Superior temporal gyrus (tissue), 1 donor: ENCODE measurements at regions not wholly inside any gene's neighbourhood (a gene's known extent, or its start where the extent isn't known, plus 50 kb on each side); places are given as distances from the start of the nearest gene placed in this dataset.
A peak's percentile ranks its signal among the peaks of the same experiment; 100 is the strongest.

Experiments
- DNase-seq: peaks from one replicate; pipeline ENCODE4 v3.0.0-alpha.2; 2016; ENCODE audit errors: extremely low spot score

DNA sequence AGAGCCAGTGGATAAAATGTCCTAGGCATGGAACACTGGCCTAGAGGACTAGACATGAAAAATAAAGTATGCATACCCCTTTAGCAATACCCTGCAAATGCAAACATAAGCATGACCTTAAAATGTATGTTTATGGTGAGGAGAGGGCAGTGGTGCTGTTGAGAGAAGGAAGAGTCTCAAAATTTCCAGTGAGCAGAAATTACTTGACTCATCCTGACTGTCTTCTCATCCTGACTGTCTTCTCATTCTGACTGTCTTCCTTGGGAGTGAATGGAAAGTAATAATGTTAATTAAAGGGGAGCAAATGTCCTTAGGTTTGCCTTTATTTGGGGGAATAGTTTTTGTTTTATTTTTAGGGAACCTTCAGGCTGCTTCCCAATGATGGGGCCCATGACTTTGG lies 121.5 kb upstream of the GALNT15 start:
- no peak for DNase-seq

DNA sequence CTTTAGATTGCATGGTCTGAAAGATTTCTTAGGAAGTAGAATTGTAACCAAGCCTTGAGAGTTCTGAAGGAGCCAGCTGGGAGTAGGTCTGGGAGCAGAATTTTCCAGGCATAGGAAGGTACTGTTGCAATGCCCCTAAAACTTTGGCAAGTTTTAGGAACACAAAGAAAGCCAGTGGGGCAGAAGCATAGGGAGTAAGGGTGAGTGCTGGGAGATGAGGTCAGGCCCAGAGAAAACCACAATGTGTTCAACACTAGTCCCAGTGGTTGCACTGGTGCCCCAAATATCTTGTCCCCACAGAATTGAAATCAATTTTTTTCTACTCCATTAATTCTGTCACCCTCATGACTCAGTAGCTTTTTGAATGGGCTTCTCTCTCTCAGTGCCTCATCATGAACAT lies 120.7 kb upstream of the GALNT15 start:
- no peak for DNase-seq

GRCh38 chr3:16055606-16056211 lies 118.8 kb upstream of the GALNT15 start:
- no peak for DNase-seq

DNA sequence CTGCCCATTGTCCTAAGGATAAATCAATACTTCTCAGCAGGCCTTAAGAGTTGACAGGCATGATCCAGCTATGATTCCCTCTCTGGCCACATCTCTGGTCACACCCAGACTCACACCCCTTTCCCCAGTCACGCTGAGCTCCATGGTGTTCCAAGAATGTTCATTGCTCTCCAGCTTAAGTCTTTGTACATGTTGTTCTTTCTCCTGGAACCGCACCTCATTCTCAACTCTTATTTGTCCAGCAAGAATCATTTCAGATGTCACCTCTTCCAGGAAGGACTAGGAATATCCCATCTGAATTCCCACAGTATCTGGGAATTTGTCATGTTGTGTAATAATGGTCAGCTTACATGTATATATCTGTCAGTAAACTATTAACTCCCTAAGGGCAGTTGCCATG lies 118.3 kb upstream of the GALNT15 start:
- no peak for DNase-seq

- DNase-seq = no peak
Observed at GRCh38 chr3:16058521-16058920, 116.0 kb upstream of the GALNT15 start.

DNA sequence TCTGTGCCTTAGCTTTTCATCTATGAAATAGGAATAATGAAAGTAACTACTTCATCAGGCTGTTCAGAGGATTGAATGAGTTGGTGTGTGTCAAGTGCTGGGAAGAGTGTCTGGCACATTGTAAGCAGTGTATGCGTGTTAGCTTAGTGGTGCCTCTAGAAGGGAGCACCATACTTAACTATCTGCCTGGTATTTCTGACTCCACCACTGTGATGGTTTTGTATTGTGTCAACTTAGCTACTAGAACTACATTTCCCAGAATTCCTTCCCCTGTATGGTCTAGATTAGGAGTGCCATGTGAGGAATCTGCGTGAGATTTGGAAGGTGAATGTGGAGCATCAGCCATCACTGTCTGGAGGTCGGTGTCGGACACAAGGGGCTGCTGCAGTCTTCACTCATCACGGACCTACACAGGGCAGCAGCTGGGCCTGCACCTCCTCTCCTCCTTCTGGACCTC lies 115.4 kb upstream of the GALNT15 start:
- peak; percentile 29 for DNase-seq

DNA sequence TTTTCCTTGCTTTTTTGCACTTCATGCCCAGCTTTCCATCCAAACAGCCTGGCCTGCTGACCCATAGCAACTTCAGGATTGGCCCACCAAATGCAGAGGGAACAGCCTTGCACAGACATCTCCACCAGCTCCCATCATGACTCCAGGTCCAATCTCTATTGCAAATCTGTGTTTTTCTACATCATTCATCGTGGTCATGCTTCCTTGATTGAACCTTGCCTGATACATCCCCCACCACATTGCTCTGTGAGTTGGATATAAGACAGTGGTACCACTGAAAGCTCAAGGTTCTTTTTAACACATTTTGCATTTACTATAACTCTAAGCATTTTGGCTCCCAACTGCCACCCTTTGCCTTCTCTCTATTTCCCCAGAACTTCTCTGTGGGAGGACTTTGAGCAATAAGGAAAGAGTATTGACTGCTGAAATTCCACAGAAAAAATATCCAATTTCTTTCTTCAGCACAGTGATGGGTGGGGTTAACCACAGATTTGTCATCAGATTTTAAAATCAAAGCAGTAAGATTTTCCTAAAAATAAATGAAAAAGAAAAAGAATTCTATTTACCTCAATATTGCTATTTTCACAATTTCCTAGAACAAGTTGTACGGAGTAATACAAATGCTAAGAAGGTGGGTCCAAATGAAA lies 114.6 kb upstream of the GALNT15 start:
- DNase-seq = no peak

DNA sequence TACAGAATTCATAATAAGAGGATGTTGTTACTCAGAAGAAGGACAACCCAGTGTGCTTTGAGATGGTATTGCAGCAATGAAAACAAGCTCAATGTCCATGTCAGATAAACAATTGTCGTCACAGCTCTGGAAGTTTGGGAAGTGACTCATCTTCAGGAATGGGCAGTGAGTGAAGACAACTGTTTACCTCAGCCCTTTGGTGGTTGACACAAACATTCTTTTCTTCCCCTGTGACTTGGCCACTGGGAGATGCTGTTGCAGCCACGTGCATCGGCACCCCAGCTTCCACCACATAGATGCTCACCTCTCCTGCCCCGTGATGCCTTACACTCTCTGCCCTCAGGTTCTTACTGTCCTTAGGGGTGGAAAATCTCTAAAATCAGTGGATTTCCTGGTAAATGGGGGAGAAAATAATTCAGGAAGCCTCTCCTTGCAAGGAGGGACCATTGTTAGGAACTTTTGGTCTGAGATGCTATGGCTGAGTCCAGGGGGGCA lies 114.1 kb upstream of the GALNT15 start:
- peak; percentile 64 for DNase-seq

- peak; percentile 56 for DNase-seq
Observed at GRCh38 chr3:16060945-16061344, 113.5 kb upstream of the GALNT15 start.

DNA sequence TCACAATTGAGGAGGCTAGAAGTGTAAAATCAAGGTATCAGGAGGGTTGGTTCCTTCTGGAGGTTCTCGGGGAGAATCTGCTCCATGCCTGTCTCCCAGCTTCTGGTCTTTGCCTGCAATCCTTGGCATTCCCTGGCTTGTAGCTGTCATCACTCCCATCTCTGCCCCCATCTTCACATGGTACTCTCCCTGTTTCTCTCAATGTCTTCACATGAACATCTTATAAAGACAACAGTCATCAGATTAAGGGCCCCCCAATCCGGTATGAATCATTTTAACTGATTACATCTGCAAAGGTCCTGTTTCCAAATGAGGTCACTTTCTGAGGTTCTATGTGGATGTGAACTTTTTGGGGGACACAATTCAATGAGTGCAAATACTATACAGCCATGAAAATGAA lies 113.0 kb upstream of the GALNT15 start:
- no peak for DNase-seq

DNA sequence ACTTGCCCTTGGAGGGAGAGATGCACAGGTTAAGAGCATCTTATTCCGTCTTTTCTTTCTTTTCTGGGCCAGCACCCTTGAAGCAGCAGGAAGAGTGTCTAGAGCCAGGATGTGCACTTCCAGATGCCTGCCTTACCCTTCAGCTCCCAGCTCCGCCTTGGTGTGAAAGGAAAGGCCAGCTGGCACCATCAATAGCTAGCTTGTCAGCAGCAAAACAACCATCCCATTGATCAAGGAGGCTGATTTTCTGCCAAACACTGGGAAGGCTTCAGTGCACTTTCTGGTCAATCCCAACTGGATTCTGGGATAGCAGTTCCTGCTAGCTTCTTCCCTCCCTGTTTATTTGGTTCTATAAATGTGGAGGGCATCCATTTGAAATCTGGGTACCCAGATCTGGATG lies 110.9 kb upstream of the GALNT15 start:
- DNase-seq = peak; percentile 98

GRCh38 chr3:16064642-16065414 lies 109.7 kb upstream of the GALNT15 start:
- DNase-seq = peak; percentile 96

DNA sequence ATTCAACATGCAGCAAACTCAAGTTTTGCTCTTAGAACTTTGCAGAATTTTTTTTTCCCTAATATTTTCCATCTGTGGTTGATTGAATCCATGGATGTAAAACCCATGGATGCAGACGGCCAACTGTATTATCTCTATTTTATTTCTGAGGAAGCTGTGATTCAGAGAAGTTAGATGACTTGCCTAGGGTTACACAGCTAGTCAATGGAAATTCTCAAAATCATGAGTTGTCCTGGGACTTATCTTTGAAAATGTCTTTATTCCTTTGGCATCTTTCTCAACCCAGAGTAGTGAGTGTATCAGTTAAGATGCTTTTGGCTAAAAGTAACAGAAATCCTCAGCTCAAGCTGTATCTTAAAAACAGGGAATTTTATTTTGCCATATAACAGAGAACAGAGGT lies 107.9 kb upstream of the GALNT15 start:
- no peak for DNase-seq

DNA sequence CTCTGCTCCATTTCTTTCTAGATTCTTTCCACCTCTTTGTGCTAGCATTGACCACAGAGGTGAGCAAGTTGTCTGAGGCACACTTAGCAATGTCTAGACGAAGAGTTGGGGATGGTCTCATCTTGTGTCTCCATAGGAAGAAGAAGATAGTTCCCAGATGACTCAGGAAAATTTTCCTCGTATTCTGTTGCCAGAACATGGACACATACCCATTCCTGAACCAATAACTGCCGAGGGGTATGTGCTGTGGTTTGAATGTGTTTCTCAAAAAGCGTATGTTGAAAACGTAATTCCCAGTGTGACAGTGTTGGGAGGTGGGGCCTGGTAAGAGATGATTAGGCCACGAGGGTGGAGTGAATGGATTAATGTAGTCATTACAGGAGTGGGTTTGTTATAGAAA lies 107.5 kb upstream of the GALNT15 start:
- no peak for DNase-seq

DNA sequence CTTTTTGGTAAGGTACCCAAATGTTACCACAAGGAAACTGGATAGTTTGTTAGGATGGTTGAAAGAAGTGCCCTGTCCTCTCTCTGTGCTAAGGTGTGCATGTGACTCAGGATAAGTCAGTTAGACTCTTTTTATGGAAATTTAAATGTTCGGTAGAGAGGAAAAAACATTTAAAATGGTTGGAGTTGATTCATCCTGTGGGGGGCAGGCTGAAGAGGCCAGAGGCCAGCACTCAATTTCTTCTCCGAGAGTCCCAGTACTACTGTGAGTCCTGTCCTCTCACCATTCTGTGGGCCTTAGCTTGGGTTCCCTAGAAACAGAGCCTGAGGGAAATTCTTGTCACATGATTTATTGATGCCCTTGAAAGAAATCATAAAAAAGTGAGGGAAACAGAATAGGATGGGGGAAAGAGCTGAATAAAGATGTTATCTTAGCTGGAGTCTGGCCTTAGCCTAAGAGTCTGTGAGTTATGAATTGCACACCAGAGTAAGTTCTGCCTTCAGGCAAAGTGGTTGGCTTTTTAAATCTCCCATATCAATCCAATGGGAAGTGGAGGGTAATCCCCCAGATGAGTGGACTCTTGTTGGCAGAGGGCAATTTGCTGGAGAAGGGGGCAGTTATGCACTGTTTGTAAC lies 106.5 kb upstream of the GALNT15 start:
- no peak for DNase-seq

DNA sequence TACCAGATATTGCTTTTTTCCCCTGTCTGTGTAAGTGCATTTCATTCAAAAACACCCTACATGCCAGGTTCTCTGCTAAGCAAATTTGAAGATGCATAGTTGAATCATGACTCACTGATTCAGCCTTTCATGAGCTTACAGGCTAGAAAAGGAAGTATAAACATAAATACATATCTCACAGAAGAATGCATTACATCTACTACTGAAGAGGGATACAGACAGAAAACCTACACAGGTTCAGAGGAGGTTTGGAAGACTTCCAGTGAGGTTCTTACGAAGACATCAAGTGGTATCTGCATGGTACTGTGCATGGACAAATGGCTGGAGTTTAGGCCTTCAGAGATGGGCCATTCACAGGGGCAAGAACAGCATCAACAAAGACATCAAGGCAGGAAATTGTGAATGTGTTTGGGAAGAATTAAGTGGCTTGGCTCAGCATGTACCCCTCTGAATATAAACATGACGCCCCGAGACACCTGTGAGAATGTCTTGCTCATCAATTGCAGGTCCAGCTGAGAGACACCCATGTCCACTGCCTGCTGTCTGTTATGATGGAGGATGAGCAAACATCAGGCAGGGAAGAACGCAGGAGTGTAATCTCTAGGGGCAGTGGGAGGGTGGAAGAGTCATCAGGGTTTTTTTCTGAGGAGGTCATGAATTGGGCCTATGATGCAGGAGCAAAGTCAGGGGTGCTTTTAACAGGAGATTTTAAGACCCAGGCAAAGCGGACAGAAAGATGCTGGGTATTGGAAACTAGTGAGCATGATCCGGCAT lies 105.1 kb upstream of the GALNT15 start:
- no peak for DNase-seq

- DNase-seq = no peak
Observed at GRCh38 chr3:16070707-16071106, 103.8 kb upstream of the GALNT15 start.

DNA sequence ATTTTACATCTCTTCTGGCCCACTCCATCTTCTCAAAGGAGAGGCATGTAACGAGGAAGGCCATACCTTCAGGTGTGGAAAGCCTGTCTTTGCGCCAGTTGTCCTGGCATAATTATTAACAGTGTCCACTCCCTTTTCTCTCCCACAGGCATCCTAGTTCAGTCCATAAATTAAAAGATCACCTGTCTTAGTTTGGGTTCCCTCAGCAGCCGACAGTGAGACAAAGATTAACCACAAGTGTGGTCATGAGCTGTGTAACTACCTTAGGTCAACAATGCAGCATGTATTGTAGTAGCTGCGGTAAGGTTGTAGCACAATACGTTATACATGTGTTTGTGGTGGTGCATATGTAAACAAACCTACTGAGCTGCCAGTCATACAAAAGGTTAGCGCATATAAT lies 103.3 kb upstream of the GALNT15 start:
- no peak for DNase-seq

GRCh38 chr3:16072420-16073110 lies 101.9 kb upstream of the GALNT15 start:
- DNase-seq = no peak

DNA sequence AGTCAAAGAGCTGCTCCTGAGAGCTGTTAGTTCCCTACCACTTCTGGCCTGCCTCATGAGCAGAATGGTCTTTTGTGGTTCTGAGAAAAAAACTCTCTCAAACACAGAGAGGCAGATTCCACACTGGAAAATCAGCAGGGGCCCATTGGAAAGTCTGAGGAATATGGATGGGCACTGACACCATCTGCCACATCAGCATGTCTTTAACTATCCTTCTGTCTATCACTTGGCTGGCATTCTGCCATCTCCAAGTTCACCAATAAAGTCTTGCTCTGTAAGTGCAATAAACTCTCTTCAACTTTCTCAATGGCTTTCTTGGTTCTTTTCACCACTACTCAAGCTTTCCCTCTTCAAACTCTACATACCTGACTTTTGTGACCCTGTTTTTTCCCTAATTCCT lies 101.3 kb upstream of the GALNT15 start:
- no peak for DNase-seq
